Fibroblast of villous mesenchyme (primary cell): ENCODE measurements at regions not wholly inside any gene's neighbourhood (a gene's known extent, or its start where the extent isn't known, plus 50 kb on each side); places are given as distances from the start of the nearest gene placed in this dataset.

Experiments used
- DNase-seq: peaks from one replicate; pipeline ENCODE4 v3.0.0-alpha.2; 2010; ENCODE audit warnings: low read depth
- H3K4me3 ChIP-seq: 2 replicates; pipeline ENCODE4 v1.5.1; 2011; ENCODE audit warnings: low read depth, mild to moderate bottlenecking, low read length
- TF ChIP-seq, protein P1 (sequence below): IDR thresholded peaks from 2 replicates; pipeline ENCODE4 v1.5.1; 2012; ENCODE audit warnings: low read depth, mild to moderate bottlenecking, low read length; ENCODE audit not compliant: insufficient read depth

- H3K4me3 ChIP-seq, result no peak overlapping the region
- no peak for DNase-seq
- TF ChIP-seq, protein P1, sequence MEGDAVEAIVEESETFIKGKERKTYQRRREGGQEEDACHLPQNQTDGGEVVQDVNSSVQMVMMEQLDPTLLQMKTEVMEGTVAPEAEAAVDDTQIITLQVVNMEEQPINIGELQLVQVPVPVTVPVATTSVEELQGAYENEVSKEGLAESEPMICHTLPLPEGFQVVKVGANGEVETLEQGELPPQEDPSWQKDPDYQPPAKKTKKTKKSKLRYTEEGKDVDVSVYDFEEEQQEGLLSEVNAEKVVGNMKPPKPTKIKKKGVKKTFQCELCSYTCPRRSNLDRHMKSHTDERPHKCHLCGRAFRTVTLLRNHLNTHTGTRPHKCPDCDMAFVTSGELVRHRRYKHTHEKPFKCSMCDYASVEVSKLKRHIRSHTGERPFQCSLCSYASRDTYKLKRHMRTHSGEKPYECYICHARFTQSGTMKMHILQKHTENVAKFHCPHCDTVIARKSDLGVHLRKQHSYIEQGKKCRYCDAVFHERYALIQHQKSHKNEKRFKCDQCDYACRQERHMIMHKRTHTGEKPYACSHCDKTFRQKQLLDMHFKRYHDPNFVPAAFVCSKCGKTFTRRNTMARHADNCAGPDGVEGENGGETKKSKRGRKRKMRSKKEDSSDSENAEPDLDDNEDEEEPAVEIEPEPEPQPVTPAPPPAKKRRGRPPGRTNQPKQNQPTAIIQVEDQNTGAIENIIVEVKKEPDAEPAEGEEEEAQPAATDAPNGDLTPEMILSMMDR, result no peak
Observed at GRCh38 chr15:29456964-29457363, 187.3 kb upstream of the NSMCE3 start.

DNA sequence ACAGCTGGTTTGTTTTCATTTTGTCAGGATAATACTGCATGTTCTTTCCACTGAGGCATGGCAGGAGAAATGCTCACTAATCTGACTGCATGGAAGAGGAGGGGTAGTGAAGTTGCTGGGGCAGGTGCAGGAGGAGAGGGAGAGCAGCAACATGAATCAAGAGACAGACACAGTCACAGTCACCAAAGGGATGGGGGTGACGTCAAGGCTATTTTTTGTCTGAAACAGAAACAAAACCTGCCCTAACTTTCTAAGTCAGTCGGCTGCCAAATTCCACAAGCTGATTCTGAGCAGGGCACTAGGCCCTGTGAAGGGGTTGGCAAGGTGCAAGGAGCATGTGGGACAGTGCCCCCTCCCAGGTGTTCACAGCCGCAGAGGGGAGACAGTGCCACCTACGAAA lies 186.6 kb upstream of the NSMCE3 start:
- TF ChIP-seq, protein P1, result no peak
- H3K4me3 ChIP-seq, result no peak overlapping the region
- DNase-seq, result no peak

- no peak overlapping the region for H3K4me3 ChIP-seq
- TF ChIP-seq, protein P1, result no peak
- no peak for DNase-seq
Observed at GRCh38 chr15:29455530-29455929, 185.9 kb upstream of the NSMCE3 start.

DNA sequence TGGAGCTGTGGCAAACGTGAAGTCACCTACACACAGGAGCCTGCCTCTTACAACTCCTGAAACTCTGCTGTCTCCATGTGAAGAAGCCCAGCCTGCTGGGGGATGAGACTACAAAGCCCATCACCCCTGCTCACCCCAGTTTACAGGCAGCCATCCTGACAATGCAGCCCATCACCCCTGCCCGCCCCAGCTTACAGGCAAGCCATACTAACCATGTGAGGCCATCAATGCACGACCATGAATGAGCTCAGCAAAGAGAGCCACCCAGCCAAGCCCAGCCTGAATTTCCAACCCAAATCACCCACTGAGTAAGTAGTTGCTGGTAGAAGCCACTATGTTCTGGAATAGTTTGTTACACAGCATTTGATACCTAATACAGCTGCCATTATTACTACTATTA lies 185.4 kb upstream of the NSMCE3 start:
- no peak for DNase-seq
- H3K4me3 ChIP-seq, result no peak overlapping the region
- TF ChIP-seq, protein P1, result no peak

DNA sequence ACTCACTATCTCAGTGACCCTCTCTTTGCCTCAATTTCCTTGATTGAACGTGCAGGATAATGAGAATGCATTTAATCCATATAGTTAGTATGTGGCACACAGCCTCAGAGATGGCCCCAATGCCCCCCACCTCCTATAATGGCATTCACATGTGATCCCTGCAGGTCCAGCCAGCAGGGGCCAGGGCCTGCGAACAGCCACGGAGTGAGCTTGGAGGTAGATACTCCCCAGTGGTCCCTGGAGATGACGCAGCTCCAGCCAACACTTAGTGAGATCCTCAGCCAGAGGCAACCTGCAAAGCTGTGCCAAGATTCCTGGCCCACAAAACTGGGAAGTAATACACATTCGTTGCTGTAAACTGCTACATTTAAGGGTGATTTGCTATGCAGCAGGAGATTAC lies 184.9 kb upstream of the NSMCE3 start:
- TF ChIP-seq, protein P1, result no peak
- DNase-seq, result no peak
- H3K4me3 ChIP-seq, result no peak overlapping the region

GRCh38 chr15:29452881-29453731 lies 183.5 kb upstream of the NSMCE3 start:
- no peak overlapping the region for H3K4me3 ChIP-seq
- no peak for DNase-seq
- TF ChIP-seq, protein P1, result no peak
